ENCODE measurements at regions not wholly inside any gene's neighbourhood (a gene's known extent, or its start where the extent isn't known, plus 50 kb on each side); places are given as distances from the start of the nearest gene placed in this dataset.

GRCh38 chr18:5721924-5722323, 173.4 kb downstream of the TMEM200C start:
- WGBS, 2 experiments (ENCODE audit: insufficient coverage in 1 of 2, insufficient read length in 1 of 2), result 85 to 100% methylated on average over 4 to 10 of the region's 10 CpGs
- no peaks in the 10 kb centered on the region for H3K4me1 ChIP-seq (ENCODE audit: control insufficient read depth, insufficient read depth, low read length)
- H3K27ac ChIP-seq (ENCODE audit: low read depth, low read length), result no peak overlapping the region
- H3K9ac ChIP-seq (ENCODE audit: extremely low read depth, low read length, poor library complexity, severe bottlenecking), result no peak overlapping the region
- TF ChIP-seq CTCF (conservative IDR thresholded peaks at IDR 0.05), result no peak
- no peaks in the 10 kb centered on the region for H3K9me3 ChIP-seq (ENCODE audit: control insufficient read depth, low read length)
- Mint-ChIP-seq H3K36me3 (ENCODE audit: low read depth) (no peaks in the 10 kb centered on the region), H3K4me1 (peaks cover 4% of the 10 kb centered on the region), H3K27ac (no peak overlapping the region), H3K27me3 (ENCODE audit: insufficient read depth) (peaks cover 14% of the 10 kb centered on the region), H3K4me3 (no peak overlapping the region), H3K9me3 (no peaks in the 10 kb centered on the region)
- H3K27me3 ChIP-seq (ENCODE audit: control insufficient read depth, insufficient read depth, low read length, poor library complexity, severe bottlenecking), result no peaks in the 10 kb centered on the region
- DNase-seq, result no peak
- no peaks in the 10 kb centered on the region for H3K36me3 ChIP-seq (ENCODE audit: control insufficient read depth, insufficient read depth, low read length)
- no peak overlapping the region for H3K4me3 ChIP-seq (ENCODE audit: low read length)

- no peak for TF ChIP-seq CTCF (conservative IDR thresholded peaks at IDR 0.05)
- Mint-ChIP-seq H3K27me3 (ENCODE audit: insufficient read depth) (peaks cover 11% of the 10 kb centered on the region), H3K9me3 (no peaks in the 10 kb centered on the region), H3K27ac (no peak overlapping the region), H3K36me3 (ENCODE audit: low read depth) (no peaks in the 10 kb centered on the region), H3K4me1 (no peaks in the 10 kb centered on the region), H3K4me3 (no peak overlapping the region)
- H3K9me3 ChIP-seq (ENCODE audit: control insufficient read depth, low read length), result no peaks in the 10 kb centered on the region
- no peak overlapping the region for H3K27ac ChIP-seq (ENCODE audit: low read depth, low read length)
- no peaks in the 10 kb centered on the region for H3K4me1 ChIP-seq (ENCODE audit: control insufficient read depth, insufficient read depth, low read length)
- no peaks in the 10 kb centered on the region for H3K36me3 ChIP-seq (ENCODE audit: control insufficient read depth, insufficient read depth, low read length)
- no peaks in the 10 kb centered on the region for H3K27me3 ChIP-seq (ENCODE audit: control insufficient read depth, insufficient read depth, low read length, poor library complexity, severe bottlenecking)
- WGBS, 2 experiments (ENCODE audit: insufficient coverage in 1 of 2, insufficient read length in 1 of 2), result 96 to 98% methylated on average over 9 of the region's 9 CpGs
- H3K9ac ChIP-seq (ENCODE audit: extremely low read depth, low read length, poor library complexity, severe bottlenecking), result no peak overlapping the region
- no peak for DNase-seq
- no peak overlapping the region for H3K4me3 ChIP-seq (ENCODE audit: low read length)
Observed at GRCh38 chr18:5720132-5720531, 175.2 kb downstream of the TMEM200C start.

GRCh38 chr18:5717256-5717655, 173.5 kb upstream of the EPB41L3 start:
- no peak for DNase-seq
- TF ChIP-seq CTCF (conservative IDR thresholded peaks at IDR 0.05), result no peak
- H3K36me3 Mint-ChIP-seq (ENCODE audit: low read depth), result no peaks in the 10 kb centered on the region

More at GRCh38 chr18:5717256-5717655, 173.5 kb upstream of the EPB41L3 start:
- H3K4me3 Mint-ChIP-seq, result no peak overlapping the region
- peaks cover 14% of the 10 kb centered on the region for H3K27me3 Mint-ChIP-seq (ENCODE audit: insufficient read depth)
- Histone ChIP-seq H3K27me3 (ENCODE audit: control insufficient read depth, insufficient read depth, low read length, poor library complexity, severe bottlenecking) (no peaks in the 10 kb centered on the region), H3K27ac (ENCODE audit: low read depth, low read length) (no peak overlapping the region), H3K36me3 (ENCODE audit: control insufficient read depth, insufficient read depth, low read length) (no peaks in the 10 kb centered on the region), H3K9me3 (ENCODE audit: control insufficient read depth, low read length) (no peaks in the 10 kb centered on the region), H3K4me3 (ENCODE audit: low read length) (no peak overlapping the region), H3K4me1 (ENCODE audit: control insufficient read depth, insufficient read depth, low read length) (no peaks in the 10 kb centered on the region), H3K9ac (ENCODE audit: extremely low read depth, low read length, poor library complexity, severe bottlenecking) (no peak overlapping the region)
- H3K27ac Mint-ChIP-seq, result no peak overlapping the region
- H3K4me1 Mint-ChIP-seq, result no peaks in the 10 kb centered on the region
- H3K9me3 Mint-ChIP-seq, result no peaks in the 10 kb centered on the region
